Breast epithelium (tissue), 4 donors: ENCODE measurements at regions not wholly inside any gene's neighbourhood (a gene's known extent, or its start where the extent isn't known, plus 50 kb on each side); places are given as distances from the start of the nearest gene placed in this dataset.

Experiments used
- DNase-seq, 2 donors: peaks; one replicate each; pipeline ENCODE4 v3.0.0-alpha.2; 2019; ENCODE audit warnings: low spot score in 2 of 2
- H3K27ac ChIP-seq, 2 donors: fragments of 200-600 bp; sonication (generic) in 1 of 2; one replicate each; pipeline ENCODE4 v1.5.1; 2016 to 2019; ENCODE audit warnings: mild to moderate bottlenecking in 1 of 2
- H3K27me3 ChIP-seq, 2 donors: fragments of 200-600 bp; sonication (generic) in 1 of 2; one replicate each; pipeline versions ENCODE4 v1.5.1 to v1.6.0; 2017 to 2019; ENCODE audit warnings: control low read depth in 1 of 2, mild to moderate bottlenecking in 1 of 2
- H3K36me3 ChIP-seq: fragments of 200-600 bp; one replicate; pipeline ENCODE4 v1.5.1; 2019
- H3K4me1 ChIP-seq, 2 donors: fragments of 200-600 bp; sonication (generic); one replicate each; pipeline ENCODE4 v1.5.1; 2016 to 2019; ENCODE audit warnings: control low read depth in 1 of 2
- H3K4me3 ChIP-seq, 3 donors: fragments of 200-600 bp; sonication (generic); 1 replicate in 2 of 3; 2 replicates in 1 of 3; pipeline ENCODE4 v1.5.1; 2016 to 2019; ENCODE audit warnings: mild to moderate bottlenecking in 3 of 3, moderate library complexity in 2 of 3
- H3K9me3 ChIP-seq, 2 donors: fragments of 200-600 bp; sonication (generic) in 1 of 2; one replicate each; pipeline ENCODE4 v1.5.1; 2016 to 2019; ENCODE audit warnings: control low read depth in 1 of 2
- POLR2A ChIP-seq: fragments of 450-650 bp; IDR thresholded peaks from one replicate; pipeline ENCODE4 v1.6.1; 2016; ENCODE audit warnings: antibody characterized with exemption, mild to moderate bottlenecking, moderate library complexity
- POLR2AphosphoS5 ChIP-seq, 3 donors: sonication (generic); formaldehyde crosslinking; IDR thresholded peaks; one replicate each; pipeline ENCODE4 v1.6.1; 2017; ENCODE audit warnings: antibody characterized with exemption in 3 of 3
- intact Hi-C: fragments of 100-400 bp; cut with DNase I; formaldehyde crosslinking; loops from one replicate; pipeline ENCODE4 v1.15.1; 2023; ENCODE audit warnings: low total_unique reads
- TF ChIP-seq, protein P1 (sequence below), 3 donors: fragments of 450-650 bp; IDR thresholded peaks; one replicate each; pipeline ENCODE4 v1.5.1; 2016 to 2017; ENCODE audit warnings: antibody characterized with exemption in 3 of 3, mild to moderate bottlenecking in 3 of 3, moderate library complexity in 3 of 3

- no peaks in the 10 kb centered on the region for H3K4me1 ChIP-seq
- H3K4me3 ChIP-seq, result no peak overlapping the region
- TF ChIP-seq, protein P1, sequence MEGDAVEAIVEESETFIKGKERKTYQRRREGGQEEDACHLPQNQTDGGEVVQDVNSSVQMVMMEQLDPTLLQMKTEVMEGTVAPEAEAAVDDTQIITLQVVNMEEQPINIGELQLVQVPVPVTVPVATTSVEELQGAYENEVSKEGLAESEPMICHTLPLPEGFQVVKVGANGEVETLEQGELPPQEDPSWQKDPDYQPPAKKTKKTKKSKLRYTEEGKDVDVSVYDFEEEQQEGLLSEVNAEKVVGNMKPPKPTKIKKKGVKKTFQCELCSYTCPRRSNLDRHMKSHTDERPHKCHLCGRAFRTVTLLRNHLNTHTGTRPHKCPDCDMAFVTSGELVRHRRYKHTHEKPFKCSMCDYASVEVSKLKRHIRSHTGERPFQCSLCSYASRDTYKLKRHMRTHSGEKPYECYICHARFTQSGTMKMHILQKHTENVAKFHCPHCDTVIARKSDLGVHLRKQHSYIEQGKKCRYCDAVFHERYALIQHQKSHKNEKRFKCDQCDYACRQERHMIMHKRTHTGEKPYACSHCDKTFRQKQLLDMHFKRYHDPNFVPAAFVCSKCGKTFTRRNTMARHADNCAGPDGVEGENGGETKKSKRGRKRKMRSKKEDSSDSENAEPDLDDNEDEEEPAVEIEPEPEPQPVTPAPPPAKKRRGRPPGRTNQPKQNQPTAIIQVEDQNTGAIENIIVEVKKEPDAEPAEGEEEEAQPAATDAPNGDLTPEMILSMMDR (IDR thresholded peaks at IDR 0.05), result no peak
- no peak for TF ChIP-seq POLR2AphosphoS5 (IDR thresholded peaks at IDR 0.05)
- no peak for TF ChIP-seq POLR2A
- H3K36me3 ChIP-seq, result no peaks in the 10 kb centered on the region
- no peak overlapping the region for H3K27ac ChIP-seq
- DNase-seq, result no peak
- peaks cover 0 to 5% of the 10 kb centered on the region in 2 donors for H3K9me3 ChIP-seq
- no peaks in the 10 kb centered on the region for H3K27me3 ChIP-seq
- intact Hi-C loops, result no loop called here
Observed at GRCh38 chr13:42466123-42466522, 107.8 kb upstream of the TNFSF11 start.

DNA sequence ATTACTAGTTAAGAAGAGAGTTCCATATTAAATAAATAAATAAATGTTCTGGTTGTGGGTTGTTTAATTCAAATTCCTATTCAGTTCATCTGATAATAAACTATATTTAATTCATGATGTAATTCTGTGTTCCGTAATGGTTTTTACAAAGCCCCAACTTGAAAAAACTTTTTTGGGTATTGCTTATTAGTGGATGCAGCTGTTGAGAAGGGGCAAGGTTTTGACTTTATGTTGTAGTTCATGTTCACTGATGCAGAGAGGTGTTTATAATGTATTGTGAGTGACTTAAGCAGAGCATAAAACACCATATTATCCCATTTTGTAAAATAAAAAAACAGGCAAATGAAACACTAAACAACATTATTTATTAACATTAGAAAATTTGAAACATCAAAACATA lies 107.3 kb upstream of the TNFSF11 start:
- no peaks in the 10 kb centered on the region for H3K27me3 ChIP-seq

DNA sequence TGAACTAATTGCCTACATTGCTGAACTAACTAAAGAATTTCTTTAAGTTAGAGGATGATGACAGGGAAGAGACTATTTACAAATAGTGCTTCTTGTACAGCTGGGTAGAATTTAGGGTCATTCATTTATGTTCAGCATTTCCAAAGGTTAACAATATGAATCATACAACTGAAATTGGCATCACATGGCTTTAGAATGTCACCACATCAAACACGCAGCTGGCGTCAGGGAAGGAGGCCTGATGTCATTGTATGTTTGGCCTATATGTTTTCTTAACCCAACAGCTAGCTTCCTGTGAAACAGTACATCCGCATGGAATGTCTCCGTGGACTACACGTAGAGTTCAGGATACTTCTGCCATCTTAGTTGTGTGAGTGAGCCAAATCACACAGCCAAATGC lies 99.0 kb upstream of the TNFSF11 start:
- intact Hi-C loops, result no loop called here

More for the DNA sequence above, 107.3 kb upstream of the TNFSF11 start:
- Histone ChIP-seq H3K4me3 (no peak overlapping the region), H3K27ac (no peak overlapping the region), H3K36me3 (no peaks in the 10 kb centered on the region), H3K9me3 (peaks cover 0 to 3% of the 10 kb centered on the region in 2 donors), H3K4me1 (no peaks in the 10 kb centered on the region)
- TF ChIP-seq POLR2AphosphoS5 (IDR thresholded peaks at IDR 0.05) (no peak), POLR2A (no peak)
- TF ChIP-seq, protein P1 (IDR thresholded peaks at IDR 0.05), result no peak
- no peak for DNase-seq
- intact Hi-C loops, result no loop called here

DNA sequence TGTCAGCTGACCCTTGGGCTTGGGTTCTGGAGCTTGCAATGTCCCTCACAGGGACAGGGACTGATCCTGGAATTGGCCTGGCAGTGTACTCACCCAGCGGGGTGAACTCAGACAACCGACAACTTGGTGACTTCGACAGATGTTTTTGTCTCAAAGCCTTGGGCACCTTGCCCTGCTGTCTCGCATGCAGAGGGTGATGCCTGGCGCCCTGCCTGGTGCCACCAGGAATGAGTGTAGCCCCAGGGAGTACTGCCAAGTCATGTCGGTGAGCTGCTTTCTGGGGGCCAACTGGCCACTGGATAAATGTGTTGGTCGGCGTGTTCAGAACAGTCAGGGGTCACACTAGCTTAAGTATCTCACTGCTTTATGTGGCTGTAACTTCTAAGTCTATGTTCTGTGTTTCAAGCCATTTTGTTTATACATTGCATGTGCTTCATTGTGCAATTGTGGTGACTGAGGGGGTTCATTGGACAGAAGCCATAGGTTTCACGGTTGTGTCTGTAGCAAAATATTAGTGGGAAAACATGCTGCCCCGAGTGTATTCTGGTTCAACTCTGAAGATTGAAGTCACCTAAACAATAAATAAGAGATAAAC lies 96.3 kb upstream of the TNFSF11 start:
- DNase-seq, result no peak
- TF ChIP-seq POLR2A (no peak), POLR2AphosphoS5 (IDR thresholded peaks at IDR 0.05) (no peak)
- TF ChIP-seq, protein P1 (IDR thresholded peaks at IDR 0.05), result no peak
- H3K4me1 ChIP-seq, result no peaks in the 10 kb centered on the region
- no peaks in the 10 kb centered on the region for H3K9me3 ChIP-seq
- no peaks in the 10 kb centered on the region for H3K36me3 ChIP-seq
- intact Hi-C loops, result no loop called here
- no peaks in the 10 kb centered on the region for H3K27me3 ChIP-seq
- H3K27ac ChIP-seq, result no peak overlapping the region
- no peak overlapping the region for H3K4me3 ChIP-seq

More for the DNA sequence above, 99.0 kb upstream of the TNFSF11 start:
- no peak for DNase-seq
- Histone ChIP-seq H3K27me3 (no peaks in the 10 kb centered on the region), H3K4me1 (no peaks in the 10 kb centered on the region), H3K9me3 (no peaks in the 10 kb centered on the region), H3K27ac (no peak overlapping the region), H3K36me3 (no peaks in the 10 kb centered on the region), H3K4me3 (no peak overlapping the region)
- TF ChIP-seq POLR2AphosphoS5 (IDR thresholded peaks at IDR 0.05) (no peak), POLR2A (no peak)
- TF ChIP-seq, protein P1 (IDR thresholded peaks at IDR 0.05), result no peak

GRCh38 chr13:42478531-42479156 lies 95.3 kb upstream of the TNFSF11 start:
- Histone ChIP-seq H3K27ac (no peak overlapping the region), H3K9me3 (no peaks in the 10 kb centered on the region), H3K4me1 (no peaks in the 10 kb centered on the region), H3K27me3 (no peaks in the 10 kb centered on the region), H3K4me3 (no peak overlapping the region), H3K36me3 (no peaks in the 10 kb centered on the region)
- intact Hi-C loops, result no loop called here
- TF ChIP-seq, protein P1 (IDR thresholded peaks at IDR 0.05), result no peak
- no peak for TF ChIP-seq POLR2AphosphoS5 (IDR thresholded peaks at IDR 0.05)
- no peak for TF ChIP-seq POLR2A
- no peak for DNase-seq
